ENCODE measurements at regions not wholly inside any gene's neighbourhood (a gene's known extent, or its start where the extent isn't known, plus 50 kb on each side); places are given as distances from the start of the nearest gene placed in this dataset.

- DNase-seq (ENCODE audit: extremely low read depth in 1 of 11, low read depth in 9 of 11, low spot score in 4 of 11), result no peak
Observed at GRCh38 chr6:167643223-167643622, 183.5 kb upstream of the AFDN start.

- no peak for DNase-seq (ENCODE audit: extremely low read depth in 1 of 11, low read depth in 9 of 11, low spot score in 4 of 11)
Observed at GRCh38 chr6:167643716-167644115, 183.0 kb upstream of the AFDN start.

DNA sequence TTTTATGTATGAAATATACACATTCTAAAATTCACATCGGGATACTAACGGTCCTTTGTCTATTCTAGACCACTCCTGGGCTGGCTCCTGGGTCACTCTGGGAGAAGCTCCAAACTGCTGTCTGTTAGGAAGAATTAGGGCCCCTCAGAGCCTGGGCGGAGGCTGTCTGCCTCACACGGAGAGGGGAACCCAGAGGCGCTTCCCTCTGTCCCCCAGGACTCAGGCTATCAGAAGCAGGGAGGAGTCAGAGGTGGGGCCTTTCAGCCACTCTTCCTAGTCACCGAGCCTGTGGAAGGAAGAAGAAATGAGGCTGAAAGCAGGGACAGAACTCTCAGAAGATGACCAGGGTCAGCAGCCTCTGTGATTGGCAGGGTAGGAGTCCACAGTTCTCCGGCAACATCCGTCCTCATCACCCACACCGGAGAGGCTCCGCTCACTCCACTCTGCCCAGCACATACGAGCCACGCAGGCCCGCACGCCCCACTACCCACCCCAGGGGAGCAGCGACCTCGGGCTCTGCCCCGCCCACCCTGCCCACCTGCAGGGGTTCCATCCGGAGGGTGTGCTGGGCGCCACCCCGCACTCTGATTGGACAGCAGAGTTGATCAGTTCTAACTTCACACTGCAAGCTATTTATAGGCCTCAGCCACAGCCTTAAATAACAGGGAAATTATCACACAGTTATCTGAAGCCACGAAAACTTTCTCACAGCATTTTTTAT, 182.1 kb upstream of the AFDN start:
- no peak for DNase-seq (ENCODE audit: extremely low read depth in 1 of 11, low read depth in 9 of 11, low spot score in 4 of 11)

GRCh38 chr6:167645368-167645767, 181.3 kb upstream of the AFDN start:
- DNase-seq (ENCODE audit: extremely low read depth in 1 of 11, low read depth in 9 of 11, low spot score in 4 of 11), result no peak

DNA sequence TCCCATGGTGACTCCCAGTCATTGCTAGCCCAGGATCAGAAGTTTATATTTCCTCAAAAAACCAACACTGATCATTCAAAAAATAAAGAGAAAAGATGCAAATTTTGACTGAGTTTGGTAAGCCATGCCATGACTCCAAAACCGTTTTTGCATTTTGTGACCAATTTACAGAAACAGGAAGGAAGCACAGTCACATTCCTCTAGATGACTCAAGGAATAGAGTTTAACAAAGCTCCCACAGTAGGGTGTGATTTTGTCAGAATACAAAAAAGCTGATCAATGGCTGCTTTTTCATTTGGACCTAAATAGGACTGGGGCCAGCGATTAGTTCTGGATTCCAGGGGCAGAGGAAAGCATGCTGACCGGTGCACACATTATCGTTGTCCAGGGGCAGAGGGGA, 179.4 kb upstream of the AFDN start:
- DNase-seq (ENCODE audit: extremely low read depth in 1 of 11, low read depth in 9 of 11, low spot score in 4 of 11), result no peak

GRCh38 chr6:167647737-167648470, 178.8 kb upstream of the AFDN start:
- no peak for DNase-seq (ENCODE audit: extremely low read depth in 1 of 11, low read depth in 9 of 11, low spot score in 4 of 11)

DNA sequence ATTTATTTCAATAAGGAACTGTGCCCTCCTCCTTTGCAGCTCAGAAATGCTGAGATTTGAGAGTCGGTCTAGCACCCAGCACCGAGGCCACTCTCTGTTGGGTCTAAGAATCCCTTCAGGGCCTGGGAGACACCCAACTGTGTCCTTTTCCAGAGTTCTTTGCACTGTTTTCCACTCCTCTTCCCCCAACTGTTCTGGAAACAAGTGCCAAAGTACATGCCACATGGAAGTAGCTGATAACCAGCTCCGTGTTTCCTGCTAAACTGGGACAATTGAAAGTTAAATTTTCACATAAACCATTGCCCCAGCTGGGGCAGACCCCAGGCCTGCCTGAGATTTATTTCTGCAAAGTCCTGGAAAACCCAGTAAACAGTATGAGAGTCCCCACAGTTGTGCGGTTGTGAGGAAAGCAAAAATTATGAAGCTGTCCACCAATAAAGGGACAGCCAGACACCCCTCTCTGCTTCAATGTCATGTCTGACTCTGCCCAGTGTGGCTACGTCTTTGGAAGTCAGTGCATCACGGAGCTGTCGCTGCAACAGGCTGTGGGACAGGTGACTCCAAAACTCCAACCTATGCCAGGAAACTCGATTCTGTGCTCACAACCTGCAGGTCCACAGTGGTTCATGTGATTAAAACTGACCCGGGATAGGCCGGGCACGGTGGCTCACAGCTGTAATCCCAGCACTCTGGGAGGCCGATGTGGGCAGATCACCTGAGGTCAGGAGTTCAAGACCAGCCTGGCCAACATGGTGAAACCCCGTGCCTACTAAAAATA, 178.0 kb upstream of the AFDN start:
- no peak for DNase-seq (ENCODE audit: extremely low read depth in 1 of 11, low read depth in 9 of 11, low spot score in 4 of 11)

DNA sequence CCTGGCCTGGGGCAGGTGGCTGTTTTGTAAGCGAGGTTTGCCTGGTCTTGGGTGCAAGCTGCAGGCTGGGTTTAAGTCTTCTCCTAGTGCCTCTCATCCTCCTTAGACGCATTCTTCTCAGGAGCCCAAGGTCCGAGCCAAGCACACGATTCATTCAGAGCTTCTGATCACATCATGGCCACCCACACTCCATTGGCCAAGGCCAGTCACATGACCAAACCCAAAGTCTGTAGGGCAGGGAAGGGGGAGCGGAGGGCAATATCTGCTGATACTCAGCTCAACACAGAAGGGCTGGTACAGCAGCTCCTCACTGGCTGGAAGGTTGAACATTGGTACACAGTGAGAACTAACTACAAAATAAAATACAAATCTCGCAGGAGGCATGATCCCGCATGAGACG, 177.2 kb upstream of the AFDN start:
- DNase-seq (ENCODE audit: extremely low read depth in 1 of 11, low read depth in 9 of 11, low spot score in 4 of 11), result no peak

- no peak for DNase-seq (ENCODE audit: extremely low read depth in 1 of 11, low read depth in 9 of 11, low spot score in 4 of 11)
Observed at GRCh38 chr6:167650730-167651317, 175.9 kb upstream of the AFDN start.

GRCh38 chr6:167651318-167652041, 175.2 kb upstream of the AFDN start:
- DNase-seq (ENCODE audit: extremely low read depth in 1 of 11, low read depth in 9 of 11, low spot score in 4 of 11), result no peak

- no peak for DNase-seq (ENCODE audit: extremely low read depth in 1 of 11, low read depth in 9 of 11, low spot score in 4 of 11)
Observed at GRCh38 chr6:167652042-167652700, 174.5 kb upstream of the AFDN start.

DNA sequence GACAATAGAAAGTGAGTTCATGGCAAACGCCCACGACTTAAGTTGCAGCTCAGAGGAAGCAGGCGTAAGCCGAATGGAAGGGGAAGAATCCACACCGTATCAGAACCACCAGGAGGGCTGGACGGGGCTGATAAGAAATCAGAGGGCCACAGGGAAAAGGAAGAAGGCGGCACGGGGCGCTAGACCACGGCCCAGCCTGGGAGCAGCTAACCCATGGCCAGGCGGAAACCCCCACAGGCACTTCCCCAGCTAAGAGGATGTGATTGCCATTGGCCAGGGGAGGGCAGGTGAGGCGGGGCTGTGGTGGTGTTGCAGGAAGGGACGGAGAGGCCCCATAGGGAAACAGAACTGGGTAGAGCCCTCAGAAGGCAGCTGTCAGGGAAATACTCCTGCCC, 174.0 kb upstream of the AFDN start:
- DNase-seq (ENCODE audit: extremely low read depth in 1 of 11, low read depth in 9 of 11, low spot score in 4 of 11), result no peak

- DNase-seq (ENCODE audit: extremely low read depth in 1 of 11, low read depth in 9 of 11, low spot score in 4 of 11), result no peak
Observed at GRCh38 chr6:167653561-167653960, 173.2 kb upstream of the AFDN start.

- DNase-seq (ENCODE audit: extremely low read depth in 1 of 11, low read depth in 9 of 11, low spot score in 4 of 11), result no peak
Observed at GRCh38 chr6:167654389-167654788, 172.3 kb upstream of the AFDN start.

DNA sequence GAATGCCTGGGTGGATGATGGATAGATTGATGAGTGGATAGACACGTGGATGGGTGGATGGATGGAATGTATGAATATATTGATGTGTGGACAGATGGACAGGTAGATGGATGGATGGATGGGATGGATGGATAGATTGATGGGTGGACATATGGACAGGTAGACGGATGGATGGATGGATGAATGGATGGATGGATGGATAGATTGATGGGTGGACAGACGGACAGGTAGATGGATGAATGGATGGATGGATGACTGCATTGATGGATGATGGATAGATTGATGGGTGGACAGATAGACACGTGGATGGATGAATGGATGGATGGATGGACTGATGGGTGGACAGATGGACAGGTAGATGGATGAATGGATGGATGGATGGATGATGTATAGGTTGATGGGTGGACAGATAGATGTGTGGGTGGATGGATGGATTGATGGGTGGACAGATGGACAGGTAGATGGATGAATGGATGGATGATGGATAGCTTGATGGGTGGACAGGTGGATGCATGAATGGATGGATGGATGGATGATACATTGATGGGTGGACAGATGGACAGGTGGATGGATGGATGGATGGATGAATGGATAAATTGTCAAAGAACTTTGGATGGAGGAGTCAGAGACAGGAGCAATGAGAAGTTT, 171.4 kb upstream of the AFDN start:
- DNase-seq (ENCODE audit: extremely low read depth in 1 of 11, low read depth in 9 of 11, low spot score in 4 of 11), result no peak

DNA sequence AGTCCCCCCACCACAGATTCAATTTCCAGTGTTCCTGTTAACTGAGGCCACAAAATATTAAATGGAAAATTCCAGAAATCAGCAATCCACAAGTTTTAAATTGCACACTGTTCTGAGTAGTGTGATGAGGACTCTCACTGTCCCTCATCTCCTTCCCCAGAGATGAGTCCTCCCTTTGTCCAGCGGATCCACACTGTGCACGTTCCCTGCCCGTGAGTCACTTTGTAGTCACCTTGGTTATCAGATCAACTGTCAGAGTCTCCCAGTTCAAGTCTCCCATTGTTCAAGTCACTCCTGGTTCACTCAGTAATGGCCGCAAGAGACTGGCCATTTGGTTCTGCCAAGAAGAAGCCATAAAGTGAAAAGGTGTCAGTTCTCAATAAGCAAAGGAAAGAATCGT, 168.6 kb upstream of the AFDN start:
- DNase-seq (ENCODE audit: extremely low read depth in 1 of 11, low read depth in 9 of 11, low spot score in 4 of 11), result no peak

DNA sequence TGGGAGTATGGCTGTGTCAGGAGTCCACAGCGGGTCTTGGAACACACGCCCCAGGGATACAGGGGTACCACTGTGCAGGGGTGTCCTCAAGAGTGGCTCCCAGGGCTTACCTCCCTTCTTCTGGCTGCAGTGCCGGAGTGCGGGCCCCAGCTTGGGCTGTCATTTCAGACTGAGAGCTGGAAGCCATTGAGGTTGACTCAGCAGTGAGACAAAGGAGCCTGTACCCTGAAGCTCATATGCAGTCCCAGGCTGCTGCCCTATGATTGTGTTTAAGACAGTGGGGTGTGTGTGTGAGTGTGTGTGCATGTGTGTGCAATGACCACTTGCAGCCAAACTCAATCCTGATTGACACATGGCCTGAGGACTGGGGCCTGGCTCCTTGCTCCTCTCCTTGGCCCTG, 167.7 kb upstream of the AFDN start:
- no peak for DNase-seq (ENCODE audit: extremely low read depth in 1 of 11, low read depth in 9 of 11, low spot score in 4 of 11)

GRCh38 chr6:167660424-167660823, 166.3 kb upstream of the AFDN start:
- no peak for DNase-seq (ENCODE audit: extremely low read depth in 1 of 11, low read depth in 9 of 11, low spot score in 4 of 11)

All from renal cortex interstitium (tissue), 11 donors.